GM12878 (cell line): ENCODE measurements at regions not wholly inside any gene's neighbourhood (a gene's known extent, or its start where the extent isn't known, plus 50 kb on each side); places are given as distances from the start of the nearest gene placed in this dataset.

Source experiments
- ATAC-seq: fragments of 200-7000 bp; cut with Tn5 transposase; 3 replicates; pipeline ENCODE4 v1.9.1; 2020; ENCODE audit warnings: mild to moderate bottlenecking, moderate library complexity
- BruUV-seq: library from RNA; stranded (reverse); fragments of 400-500 nt; replicated peaks from 2 replicates; lab custom pipeline; 2021; lab: Mats Ljungman, UMichigan
- CTCF ChIA-PET: fragments of 300-600 bp; sonication (Branson Sonifier 250); formaldehyde crosslinking; extraction: SDS; loops from one replicate; lab custom pipeline; 2021; ENCODE audit warnings: inconsistent platforms; lab: Yijun Ruan, JAX
- POLR2A ChIA-PET: fragments of 350-600 bp; formaldehyde crosslinking; extraction: SDS; loops from one replicate; lab custom pipeline; 2021; ENCODE audit warnings: inconsistent platforms; lab: Charles Lee
- RAD21 ChIA-PET: fragments of 300-600 bp; sonication (Branson Sonifier 250); formaldehyde crosslinking; loops from one replicate; lab custom pipeline; 2023; ENCODE audit warnings: antibody characterized with exemption; ENCODE audit not compliant: unreplicated experiment; lab: Charles Lee
- SMC1A ChIA-PET: fragments of 300-600 bp; sonication (Branson Sonifier 250); formaldehyde crosslinking; loops from one replicate; lab custom pipeline; 2023; ENCODE audit not compliant: unreplicated experiment, uncharacterized antibody; lab: Charles Lee
- DNase-seq: peaks from one replicate; pipeline ENCODE4 v3.0.0-alpha.2; 2011; ENCODE audit warnings: low read depth, low spot score
- FAIRE-seq: peaks from 3 replicates; lab custom pipeline; 2011; peaks lifted over from hg19 to GRCh38; lab: Jason Lieb, UNC
- H2AFZ ChIP-seq: 2 replicates; pipeline ENCODE4 v1.6.0; 2011; ENCODE audit warnings: low read depth, low read length, control low read depth; ENCODE audit not compliant: control insufficient read depth
- H3K27ac ChIP-seq: 2 replicates; pipeline ENCODE4 v1.5.1; 2011; ENCODE audit warnings: control low read depth; ENCODE audit not compliant: control insufficient read depth, insufficient read depth
- H3K27me3 ChIP-seq, 2 experiments: replicated peaks in 1 of 2; 2 replicates each; pipeline versions ENCODE4 v1.6.0 to v1.6.1; 2011; ENCODE audit warnings: low read length in 1 of 2; ENCODE audit not compliant: control insufficient read depth in 2 of 2, insufficient read depth in 2 of 2
- H3K36me3 ChIP-seq, 2 experiments: 2 replicates each; pipeline ENCODE4 v1.5.1; 2011; ENCODE audit warnings: low read length in 1 of 2; ENCODE audit not compliant: control insufficient read depth in 2 of 2, insufficient read depth in 2 of 2
- H3K4me1 ChIP-seq: 2 replicates; pipeline ENCODE4 v1.6.1; 2011; ENCODE audit warnings: mild to moderate bottlenecking, low read length, moderate library complexity, mixed read lengths; ENCODE audit not compliant: control insufficient read depth, insufficient read depth
- H3K4me2 ChIP-seq: 2 replicates; pipeline ENCODE4 v1.6.0; 2011; ENCODE audit warnings: control low read depth; ENCODE audit not compliant: control insufficient read depth, insufficient read depth
- H3K4me3 ChIP-seq: fragments of 200-600 bp; sonication (generic); 2 replicates; pipeline ENCODE4 v1.5.1; 2016
- H3K79me2 ChIP-seq: 2 replicates; pipeline ENCODE4 v1.6.0; 2011; ENCODE audit warnings: low read length; ENCODE audit not compliant: control insufficient read depth, insufficient read depth
- H3K9ac ChIP-seq: 2 replicates; pipeline ENCODE4 v1.8.0; 2011; ENCODE audit warnings: low read length, control low read depth, mixed read lengths; ENCODE audit not compliant: control insufficient read depth, insufficient read depth
- H3K9me3 ChIP-seq: replicated peaks from 3 replicates; pipeline ENCODE4 v1.5.1; 2011; ENCODE audit warnings: mild to moderate bottlenecking, low read length; ENCODE audit not compliant: control insufficient read depth, insufficient read depth
- H4K20me1 ChIP-seq: 2 replicates; pipeline ENCODE4 v1.6.0; 2011; ENCODE audit not compliant: control insufficient read depth, insufficient read depth
- ATF7 ChIP-seq: fragments of 450-650 bp; IDR thresholded peaks from 2 replicates; pipeline ENCODE4 v1.6.1; 2016; ENCODE audit warnings: low read depth, mild to moderate bottlenecking
- CBX5 ChIP-seq: sonication (generic); IDR thresholded peaks from 2 replicates; pipeline ENCODE4 v1.6.1; 2016; ENCODE audit warnings: low read depth, moderate library complexity, mild to moderate bottlenecking, inconsistent platforms
- NR2C1 ChIP-seq: fragments of 450-650 bp; IDR thresholded peaks from 2 replicates; pipeline ENCODE4 v1.6.1; 2017; ENCODE audit warnings: antibody characterized with exemption, mild to moderate bottlenecking, moderate library complexity
- RAD21 ChIP-seq: IDR thresholded peaks from 2 replicates; pipeline ENCODE4 v1.6.1; 2011; ENCODE audit warnings: mild to moderate bottlenecking, low read depth, low read length, moderate library complexity; ENCODE audit not compliant: insufficient read depth
- WGBS: methylation state at CpG from one replicate; pipeline ENCODE4 v1.1.6; 2016; ENCODE audit warnings: low lambda C conversion rate; ENCODE audit not compliant: insufficient replicate concordance, insufficient coverage; ENCODE audit errors: missing lambda C conversion rate; 5-methylcytosine and 5-hydroxymethylcytosine counted together
- in situ Hi-C: fragments of 300-500 bp; cut with MboI; formaldehyde crosslinking; loops from 9 replicates; pipeline ENCODE4 v1.14.3; 2018; ENCODE audit warnings: mixed read lengths
- intact Hi-C: fragments of 100-400 bp; cut with micrococcal nuclease; formaldehyde crosslinking; loops from one replicate; pipeline ENCODE4 v1.14.2; 2022; ENCODE audit not compliant: unreplicated experiment
- TF ChIP-seq, protein P1 (sequence below): fragments of 450-650 bp; IDR thresholded peaks from 2 replicates; pipeline ENCODE4 v1.6.1; 2017; ENCODE audit warnings: low read depth, mild to moderate bottlenecking, moderate library complexity
- TF ChIP-seq, protein P2 (sequence below): fragments of 450-650 bp; formaldehyde crosslinking; IDR thresholded peaks from 2 replicates; pipeline ENCODE4 v1.5.0; 2022; ENCODE audit warnings: mild to moderate bottlenecking, missing genetic modification characterization

DNA sequence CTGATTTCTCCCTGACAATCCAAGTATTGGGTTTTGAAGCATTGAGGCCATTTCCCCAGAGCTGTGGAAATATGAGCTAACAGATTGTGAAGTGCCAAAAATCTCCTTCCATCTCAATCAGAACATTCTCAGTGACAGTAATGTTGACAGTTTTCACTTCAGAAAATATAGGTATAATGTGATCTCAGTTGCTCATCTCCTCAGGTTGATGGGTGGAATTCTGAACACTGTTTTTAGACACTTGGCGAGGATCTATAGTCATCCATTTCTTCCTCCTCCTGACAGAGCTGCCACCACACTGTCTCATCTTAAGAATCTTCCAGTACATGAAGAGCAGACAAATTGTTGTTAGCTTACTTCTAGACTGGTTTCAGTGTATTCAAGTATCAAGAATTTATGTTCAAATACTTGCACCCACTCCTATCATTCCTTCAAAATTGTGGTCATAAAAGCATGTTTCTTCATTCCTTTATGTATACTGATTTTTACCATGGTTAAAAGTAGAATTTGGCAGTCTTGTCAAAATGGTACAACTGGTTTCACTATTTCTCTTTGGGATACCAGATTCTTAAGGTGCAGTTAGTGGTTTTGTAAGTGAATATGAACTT lies 199.7 kb upstream of the TLE4 start:
- Histone ChIP-seq H3K9me3 (no peaks in the 10 kb centered on the region), H3K36me3 (no peaks in the 10 kb centered on the region), H3K27ac (no peak overlapping the region), H4K20me1 (no peaks in the 10 kb centered on the region), H3K27me3 (no peaks in the 10 kb centered on the region), H3K79me2 (no peaks in the 10 kb centered on the region), H3K9ac (no peak overlapping the region), H3K4me3 (no peak overlapping the region), H3K4me1 (no peaks in the 10 kb centered on the region), H2AFZ (no peak overlapping the region), H3K4me2 (no peak overlapping the region)
- TF ChIP-seq, protein P1, sequence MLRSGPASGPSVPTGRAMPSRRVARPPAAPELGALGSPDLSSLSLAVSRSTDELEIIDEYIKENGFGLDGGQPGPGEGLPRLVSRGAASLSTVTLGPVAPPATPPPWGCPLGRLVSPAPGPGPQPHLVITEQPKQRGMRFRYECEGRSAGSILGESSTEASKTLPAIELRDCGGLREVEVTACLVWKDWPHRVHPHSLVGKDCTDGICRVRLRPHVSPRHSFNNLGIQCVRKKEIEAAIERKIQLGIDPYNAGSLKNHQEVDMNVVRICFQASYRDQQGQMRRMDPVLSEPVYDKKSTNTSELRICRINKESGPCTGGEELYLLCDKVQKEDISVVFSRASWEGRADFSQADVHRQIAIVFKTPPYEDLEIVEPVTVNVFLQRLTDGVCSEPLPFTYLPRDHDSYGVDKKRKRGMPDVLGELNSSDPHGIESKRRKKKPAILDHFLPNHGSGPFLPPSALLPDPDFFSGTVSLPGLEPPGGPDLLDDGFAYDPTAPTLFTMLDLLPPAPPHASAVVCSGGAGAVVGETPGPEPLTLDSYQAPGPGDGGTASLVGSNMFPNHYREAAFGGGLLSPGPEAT = no peak
- TF ChIP-seq, protein P2, sequence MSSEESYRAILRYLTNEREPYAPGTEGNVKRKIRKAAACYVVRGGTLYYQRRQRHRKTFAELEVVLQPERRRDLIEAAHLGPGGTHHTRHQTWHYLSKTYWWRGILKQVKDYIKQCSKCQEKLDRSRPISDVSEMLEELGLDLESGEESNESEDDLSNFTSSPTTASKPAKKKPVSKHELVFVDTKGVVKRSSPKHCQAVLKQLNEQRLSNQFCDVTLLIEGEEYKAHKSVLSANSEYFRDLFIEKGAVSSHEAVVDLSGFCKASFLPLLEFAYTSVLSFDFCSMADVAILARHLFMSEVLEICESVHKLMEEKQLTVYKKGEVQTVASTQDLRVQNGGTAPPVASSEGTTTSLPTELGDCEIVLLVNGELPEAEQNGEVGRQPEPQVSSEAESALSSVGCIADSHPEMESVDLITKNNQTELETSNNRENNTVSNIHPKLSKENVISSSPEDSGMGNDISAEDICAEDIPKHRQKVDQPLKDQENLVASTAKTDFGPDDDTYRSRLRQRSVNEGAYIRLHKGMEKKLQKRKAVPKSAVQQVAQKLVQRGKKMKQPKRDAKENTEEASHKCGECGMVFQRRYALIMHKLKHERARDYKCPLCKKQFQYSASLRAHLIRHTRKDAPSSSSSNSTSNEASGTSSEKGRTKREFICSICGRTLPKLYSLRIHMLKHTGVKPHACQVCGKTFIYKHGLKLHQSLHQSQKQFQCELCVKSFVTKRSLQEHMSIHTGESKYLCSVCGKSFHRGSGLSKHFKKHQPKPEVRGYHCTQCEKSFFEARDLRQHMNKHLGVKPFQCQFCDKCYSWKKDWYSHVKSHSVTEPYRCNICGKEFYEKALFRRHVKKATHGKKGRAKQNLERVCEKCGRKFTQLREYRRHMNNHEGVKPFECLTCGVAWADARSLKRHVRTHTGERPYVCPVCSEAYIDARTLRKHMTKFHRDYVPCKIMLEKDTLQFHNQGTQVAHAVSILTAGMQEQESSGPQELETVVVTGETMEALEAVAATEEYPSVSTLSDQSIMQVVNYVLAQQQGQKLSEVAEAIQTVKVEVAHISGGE (CRISPR knock-in tag) = no peak
- TF ChIP-seq CBX5 (no peak), RAD21 (no peak), ATF7 (no peak), NR2C1 (no peak)
- BruUV-seq = no TSS peak
- ATAC-seq = no peak
- 0% methylated on average over 1 of the region's 1 CpG for whole genome bisulfite sequencing
- ChIA-PET SMC1A (no interaction called here), POLR2A (no interaction called here), CTCF (no interaction called here), RAD21 (no interaction called here)
- FAIRE-seq = no peak
- no peak for DNase-seq
- intact Hi-C loops = no loop called here
- in situ Hi-C loops = no loop called here
